SK-N-MC (cell line): ENCODE measurements at regions not wholly inside any gene's neighbourhood (a gene's known extent, or its start where the extent isn't known, plus 50 kb on each side); places are given as distances from the start of the nearest gene placed in this dataset.

Experiments
- EZH2 ChIP-seq: fragments of 200-600 bp; sonication (generic); IDR thresholded peaks from one replicate; pipeline ENCODE4 v1.6.1; 2017; ENCODE audit warnings: antibody characterized with exemption
- POLR2AphosphoS5 ChIP-seq: IDR thresholded peaks from 2 replicates; pipeline ENCODE4 v1.6.1; 2012; ENCODE audit warnings: mild to moderate bottlenecking, low read depth, low read length, borderline replicate concordance

DNA sequence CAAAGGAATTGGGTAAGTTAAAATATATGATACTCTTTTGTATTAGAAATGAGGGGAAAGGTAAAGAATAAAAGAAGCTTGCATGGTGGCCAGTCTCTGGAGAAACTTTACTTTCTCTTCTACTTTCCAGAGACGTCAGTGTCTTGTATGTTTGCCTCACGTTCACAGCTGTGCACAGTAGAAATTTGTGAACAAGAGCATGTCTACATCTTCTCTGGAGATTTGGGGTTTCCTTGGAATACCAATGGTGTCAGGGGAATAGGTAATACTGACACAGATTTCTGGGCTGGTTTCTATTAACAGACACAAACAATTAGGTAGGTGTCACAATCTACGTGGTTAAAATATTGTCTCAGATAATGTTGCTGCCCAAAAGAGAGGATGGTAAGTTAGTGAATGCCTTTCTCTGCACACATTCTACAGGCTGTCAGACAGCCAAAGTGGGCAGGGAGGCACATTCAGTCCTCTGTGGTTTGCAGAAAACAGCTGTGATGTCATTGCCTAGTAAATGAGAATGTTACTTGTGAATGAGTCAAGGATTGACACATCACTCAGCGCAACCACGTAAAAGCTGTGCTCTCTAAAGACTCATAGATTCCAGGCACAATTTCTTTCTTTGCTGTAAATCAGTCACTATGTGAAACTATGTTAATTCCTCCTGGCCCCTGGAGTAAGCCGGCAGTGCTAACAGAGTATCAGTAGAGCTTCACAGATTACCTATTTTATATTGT, 397.1 kb downstream of the MAN2A1 start:
- TF ChIP-seq POLR2AphosphoS5 (no peak), EZH2 (no peak)
